Natural killer cell (primary cell): ENCODE measurements at regions not wholly inside any gene's neighbourhood (a gene's known extent, or its start where the extent isn't known, plus 50 kb on each side); places are given as distances from the start of the nearest gene placed in this dataset.
A peak's percentile ranks its signal among the peaks of the same experiment; 100 is the strongest.

Experiments
- ATAC-seq, 3 donors: fragments of 150-1000 bp in 2 of 3; fragments of 200-7000 bp in 1 of 3; cut with Tn5 transposase; 1 replicate in 1 of 3; 2 replicates in 2 of 3; pipeline ENCODE4 v1.10.0; 2021; ENCODE audit warnings: mild to moderate bottlenecking in 2 of 3, moderate library complexity in 2 of 3
- DNase-seq, 2 donors: peaks; one replicate each; pipeline versions ENCODE4 v3.0.0 to v3.0.0-alpha.2; 2013 to 2021; ENCODE audit warnings: mixed read lengths in 1 of 2
- H3K27ac ChIP-seq: one replicate; pipeline ENCODE4 v1.5.1; 2013; ENCODE audit warnings: mild to moderate bottlenecking, low read length
- H3K27me3 ChIP-seq: one replicate; pipeline ENCODE4 v1.6.1; 2013; ENCODE audit warnings: low read length; ENCODE audit not compliant: control insufficient read depth, insufficient read depth
- H3K36me3 ChIP-seq: one replicate; pipeline ENCODE4 v1.6.1; 2013; ENCODE audit warnings: low read length; ENCODE audit not compliant: control insufficient read depth, insufficient read depth
- H3K4me1 ChIP-seq: one replicate; pipeline ENCODE4 v1.6.1; 2013; ENCODE audit warnings: low read length; ENCODE audit not compliant: control insufficient read depth, insufficient read depth
- H3K4me3 ChIP-seq: one replicate; pipeline ENCODE4 v1.5.1; 2013; ENCODE audit warnings: low read length
- H3K9me3 ChIP-seq: one replicate; pipeline ENCODE4 v1.6.1; 2013; ENCODE audit warnings: low read length; ENCODE audit not compliant: control insufficient read depth, insufficient read depth
- H3K27ac Mint-ChIP-seq, 2 donors: one replicate each; pipeline ENCODE4 v1.8.0; 2022; ENCODE audit warnings: mild to moderate bottlenecking in 2 of 2, mixed read lengths in 2 of 2, moderate library complexity in 1 of 2
- H3K27me3 Mint-ChIP-seq, 2 donors: one replicate each; pipeline ENCODE4 v1.8.0; 2022; ENCODE audit warnings: low read depth in 2 of 2, mixed read lengths in 2 of 2
- H3K36me3 Mint-ChIP-seq: one replicate; pipeline ENCODE4 v1.8.0; 2022; ENCODE audit warnings: mixed read lengths
- H3K4me1 Mint-ChIP-seq, 2 donors: one replicate each; pipeline ENCODE4 v1.8.0; 2022; ENCODE audit warnings: mixed read lengths in 2 of 2
- H3K4me3 Mint-ChIP-seq: one replicate; pipeline ENCODE4 v1.8.0; 2022; ENCODE audit warnings: mild to moderate bottlenecking, moderate library complexity, mixed read lengths
- H3K9me3 Mint-ChIP-seq, 2 donors: one replicate each; pipeline ENCODE4 v1.8.0; 2022; ENCODE audit warnings: mixed read lengths in 2 of 2
- WGBS: methylation state at CpG from one replicate; pipeline ENCODE4 v1.1.7; 2013; ENCODE audit warnings: missing lambda C conversion rate; ENCODE audit not compliant: insufficient coverage; 5-methylcytosine and 5-hydroxymethylcytosine counted together
- intact Hi-C: fragments of 100-400 bp; cut with micrococcal nuclease; formaldehyde crosslinking; loops from one replicate; pipeline ENCODE4 v1.14.2; 2022
- TF ChIP-seq, protein P1 (sequence below): fragments of 200-600 bp; IDR thresholded peaks from one replicate; pipeline ENCODE4 v1.8.0; 2022; ENCODE audit warnings: antibody characterized with exemption

DNA sequence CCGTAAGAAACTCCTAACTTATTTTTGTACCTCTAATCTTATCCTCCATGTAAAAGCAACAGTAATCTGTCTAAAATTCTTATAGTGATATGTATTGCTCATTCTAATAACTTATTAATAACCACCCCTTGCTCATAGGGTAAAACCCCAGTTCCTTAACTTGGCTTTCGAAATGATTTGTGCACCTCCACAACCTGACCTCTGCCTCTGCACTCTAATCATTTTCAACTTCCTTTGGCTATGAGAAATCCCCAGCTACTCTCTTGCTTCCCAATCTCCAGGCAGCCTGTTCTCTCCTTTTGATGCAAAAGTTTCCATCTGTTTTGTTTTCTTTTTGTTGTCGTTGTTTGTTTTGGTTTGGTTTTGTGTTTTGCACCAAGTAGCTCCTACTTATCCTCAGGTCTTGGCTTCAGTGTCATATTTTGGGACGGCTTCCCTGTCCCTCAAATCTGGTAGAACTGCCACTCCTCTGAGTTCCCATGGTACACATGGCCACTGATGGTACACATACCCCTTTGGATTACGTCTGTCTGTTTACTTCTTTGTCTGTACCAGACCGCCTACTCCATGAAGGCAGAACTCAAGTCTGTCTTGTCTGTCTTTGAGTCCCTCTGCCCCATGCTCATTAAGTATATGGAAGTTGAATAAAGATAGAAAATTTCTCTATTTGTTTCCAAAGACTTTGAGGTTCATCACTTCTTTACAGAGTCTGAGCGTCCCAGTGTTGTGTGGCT lies 105.6 kb upstream of the TGFBR2 start:
- TF ChIP-seq, protein P1, sequence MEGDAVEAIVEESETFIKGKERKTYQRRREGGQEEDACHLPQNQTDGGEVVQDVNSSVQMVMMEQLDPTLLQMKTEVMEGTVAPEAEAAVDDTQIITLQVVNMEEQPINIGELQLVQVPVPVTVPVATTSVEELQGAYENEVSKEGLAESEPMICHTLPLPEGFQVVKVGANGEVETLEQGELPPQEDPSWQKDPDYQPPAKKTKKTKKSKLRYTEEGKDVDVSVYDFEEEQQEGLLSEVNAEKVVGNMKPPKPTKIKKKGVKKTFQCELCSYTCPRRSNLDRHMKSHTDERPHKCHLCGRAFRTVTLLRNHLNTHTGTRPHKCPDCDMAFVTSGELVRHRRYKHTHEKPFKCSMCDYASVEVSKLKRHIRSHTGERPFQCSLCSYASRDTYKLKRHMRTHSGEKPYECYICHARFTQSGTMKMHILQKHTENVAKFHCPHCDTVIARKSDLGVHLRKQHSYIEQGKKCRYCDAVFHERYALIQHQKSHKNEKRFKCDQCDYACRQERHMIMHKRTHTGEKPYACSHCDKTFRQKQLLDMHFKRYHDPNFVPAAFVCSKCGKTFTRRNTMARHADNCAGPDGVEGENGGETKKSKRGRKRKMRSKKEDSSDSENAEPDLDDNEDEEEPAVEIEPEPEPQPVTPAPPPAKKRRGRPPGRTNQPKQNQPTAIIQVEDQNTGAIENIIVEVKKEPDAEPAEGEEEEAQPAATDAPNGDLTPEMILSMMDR, result no peak
- peaks cover 6% of the 10 kb centered on the region for H3K4me1 ChIP-seq
- no peak overlapping the region for H3K4me3 ChIP-seq
- peaks cover 11% of the 10 kb centered on the region in 2 donors for H3K4me1 Mint-ChIP-seq
- ATAC-seq (no peak), DNase-seq (no peak)
- H3K27ac Mint-ChIP-seq, result no peak overlapping the region
- H3K4me3 Mint-ChIP-seq, result no peak overlapping the region
- intact Hi-C loops, result no loop called here
- WGBS, result 78% methylated on average over 7 of the region's 7 CpGs
- H3K27me3 ChIP-seq, result no peaks in the 10 kb centered on the region
- H3K27ac ChIP-seq, result no peak overlapping the region
- no peaks in the 10 kb centered on the region for H3K9me3 ChIP-seq
- no peaks in the 10 kb centered on the region for H3K36me3 Mint-ChIP-seq
- no peaks in the 10 kb centered on the region for H3K36me3 ChIP-seq
- no peaks in the 10 kb centered on the region for H3K9me3 Mint-ChIP-seq
- H3K27me3 Mint-ChIP-seq, result peaks cover 9 to 12% of the 10 kb centered on the region in 2 donors

DNA sequence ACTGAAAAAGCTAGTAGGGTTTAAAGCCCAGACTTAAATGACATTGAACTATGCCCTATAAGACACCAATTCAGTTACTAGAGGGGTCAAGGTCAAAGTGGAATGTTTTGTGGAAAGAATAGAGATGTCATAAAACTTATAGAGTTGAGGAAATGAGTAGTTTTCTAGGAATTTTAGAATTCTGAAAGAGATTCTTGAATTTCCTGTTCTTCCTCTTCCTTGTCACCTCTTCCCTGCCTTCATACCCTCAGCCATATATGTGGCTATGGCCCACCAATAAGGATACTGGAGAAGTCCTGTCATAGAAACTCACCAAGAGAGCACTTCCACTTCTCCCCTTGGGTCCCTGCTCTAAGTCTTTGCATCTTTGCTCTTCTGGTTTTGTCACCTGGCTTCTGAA lies 104.9 kb upstream of the TGFBR2 start:
- no peak overlapping the region for H3K4me3 ChIP-seq
- H3K27me3 Mint-ChIP-seq, result peaks cover 8 to 12% of the 10 kb centered on the region in 2 donors
- TF ChIP-seq, protein P1, result no peak
- H3K36me3 ChIP-seq, result no peaks in the 10 kb centered on the region
- no peaks in the 10 kb centered on the region for H3K27me3 ChIP-seq
- no peak for ATAC-seq
- H3K4me1 Mint-ChIP-seq, result peaks cover 6 to 7% of the 10 kb centered on the region in 2 donors
- H3K36me3 Mint-ChIP-seq, result no peaks in the 10 kb centered on the region
- H3K27ac Mint-ChIP-seq, result no peak overlapping the region
- H3K4me3 Mint-ChIP-seq, result no peak overlapping the region
- peak overlapping the region; percentile 55 for H3K27ac ChIP-seq
- H3K9me3 Mint-ChIP-seq, result no peaks in the 10 kb centered on the region
- H3K4me1 ChIP-seq, result peaks cover 3% of the 10 kb centered on the region
- no peak for DNase-seq
- intact Hi-C loops, result no loop called here
- H3K9me3 ChIP-seq, result no peaks in the 10 kb centered on the region

DNA sequence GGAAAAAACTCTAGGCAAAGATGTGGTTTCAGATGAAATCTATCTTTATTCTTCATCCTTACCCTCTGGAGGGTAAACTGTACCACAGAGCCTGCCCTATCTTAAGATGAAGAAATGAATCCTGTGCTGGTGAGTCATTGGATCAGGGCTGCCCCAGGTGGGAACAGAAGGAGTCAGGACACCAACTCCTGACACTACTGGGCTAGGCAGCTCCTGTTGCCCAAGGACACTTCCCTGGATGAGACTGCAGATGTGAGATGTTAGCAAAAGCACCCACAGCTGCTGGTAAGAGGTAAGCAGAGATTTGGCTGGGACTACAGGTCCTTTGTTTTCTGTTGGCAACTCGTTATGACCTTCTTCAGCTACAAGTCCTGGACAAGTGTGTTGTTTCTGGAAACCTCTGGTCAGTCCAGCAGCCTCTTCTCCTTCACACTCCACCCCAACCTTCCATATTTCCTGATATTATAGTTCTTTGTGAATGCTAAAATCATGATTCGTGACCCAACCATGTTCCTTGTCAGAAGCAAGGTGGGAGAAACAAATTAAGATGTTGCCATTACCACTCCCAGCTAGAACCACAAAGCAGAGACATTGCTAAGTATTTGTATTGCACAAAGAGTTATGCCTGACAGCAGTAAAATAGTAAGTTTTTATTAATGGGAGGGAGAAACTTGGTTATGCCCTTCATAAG lies 104.2 kb upstream of the TGFBR2 start:
- no peaks in the 10 kb centered on the region for H3K4me1 ChIP-seq
- H3K4me3 ChIP-seq, result no peak overlapping the region
- no peaks in the 10 kb centered on the region for H3K36me3 ChIP-seq
- no peaks in the 10 kb centered on the region for H3K9me3 ChIP-seq
- Mint-ChIP-seq H3K4me1 (peaks cover 0 to under 1% of the 10 kb centered on the region in 2 donors), H3K9me3 (no peaks in the 10 kb centered on the region), H3K27ac (no peak overlapping the region), H3K4me3 (no peak overlapping the region), H3K27me3 (peaks cover 8 to 12% of the 10 kb centered on the region in 2 donors), H3K36me3 (no peaks in the 10 kb centered on the region)
- ATAC-seq (no peak), DNase-seq (no peak)
- WGBS, result 92% methylated on average over 2 of the region's 2 CpGs
- no peaks in the 10 kb centered on the region for H3K27me3 ChIP-seq
- TF ChIP-seq, protein P1, result no peak
- intact Hi-C loops, result no loop called here
- H3K27ac ChIP-seq, result peak overlapping the region; percentile 55
